KMS-11 (cell line): ENCODE measurements at regions not wholly inside any gene's neighbourhood (a gene's known extent, or its start where the extent isn't known, plus 50 kb on each side); places are given as distances from the start of the nearest gene placed in this dataset.

Source experiments
- H2AFZ ChIP-seq: fragments of 200-600 bp; sonication (generic); 2 replicates; pipeline ENCODE4 v1.6.1; 2016; ENCODE audit warnings: antibody characterized with exemption, mixed run types, low read depth
- H3K27ac ChIP-seq: fragments of 200-600 bp; sonication (generic); 2 replicates; pipeline ENCODE4 v1.6.1; 2016; ENCODE audit warnings: mild to moderate bottlenecking, mixed run types
- H3K27me3 ChIP-seq: fragments of 200-600 bp; sonication (generic); 2 replicates; pipeline ENCODE4 v1.6.1; 2017; ENCODE audit warnings: mild to moderate bottlenecking, low read depth, mixed run types, moderate library complexity; ENCODE audit not compliant: insufficient read depth
- H3K36me3 ChIP-seq: fragments of 200-600 bp; sonication (generic); 2 replicates; pipeline ENCODE4 v1.6.1; 2017; ENCODE audit warnings: mild to moderate bottlenecking, mixed run types; ENCODE audit not compliant: insufficient read depth
- H3K4me1 ChIP-seq: fragments of 200-600 bp; sonication (generic); 2 replicates; pipeline ENCODE4 v1.6.1; 2016; ENCODE audit warnings: mild to moderate bottlenecking, low read depth, mixed run types; ENCODE audit not compliant: poor library complexity, severe bottlenecking
- H3K4me2 ChIP-seq: fragments of 200-600 bp; sonication (generic); 2 replicates; pipeline ENCODE4 v1.7.0; 2016; ENCODE audit warnings: mild to moderate bottlenecking, mixed run types
- H3K4me3 ChIP-seq: fragments of 200-600 bp; sonication (generic); IDR thresholded peaks from 2 replicates; pipeline ENCODE4 v1.6.1; 2017; ENCODE audit warnings: low read depth, low read length, mixed read lengths; ENCODE audit not compliant: insufficient read depth
- H3K79me2 ChIP-seq: fragments of 200-600 bp; sonication (generic); 2 replicates; pipeline ENCODE4 v1.6.1; 2016; ENCODE audit warnings: low read depth, mixed run types; ENCODE audit not compliant: insufficient read depth
- H3K9ac ChIP-seq: fragments of 200-600 bp; sonication (generic); 2 replicates; pipeline ENCODE4 v1.6.1; 2016; ENCODE audit warnings: mild to moderate bottlenecking, mixed run types
- H4K20me1 ChIP-seq: fragments of 200-600 bp; sonication (generic); 2 replicates; pipeline ENCODE4 v1.6.1; 2016; ENCODE audit warnings: mild to moderate bottlenecking, mixed run types; ENCODE audit not compliant: insufficient read depth
- TF ChIP-seq, protein P1 (sequence below): fragments of 200-600 bp; sonication (generic); conservative IDR thresholded peaks from 2 replicates; pipeline ENCODE4 v1.6.1; 2017; ENCODE audit warnings: low read depth, mild to moderate bottlenecking, antibody characterized with exemption, low read length, moderate library complexity, mixed read lengths

GRCh38 chr6:6910734-6911295, 196.9 kb upstream of the RREB1 start:
- H3K4me3 ChIP-seq, result no peak overlapping the region
- no peaks in the 10 kb centered on the region for H4K20me1 ChIP-seq
- H3K4me2 ChIP-seq, result no peak overlapping the region
- no peaks in the 10 kb centered on the region for H3K79me2 ChIP-seq
- H3K4me1 ChIP-seq, result no peaks in the 10 kb centered on the region
- H2AFZ ChIP-seq, result no peak overlapping the region
- no peak overlapping the region for H3K27ac ChIP-seq
- no peaks in the 10 kb centered on the region for H3K27me3 ChIP-seq
- no peak overlapping the region for H3K9ac ChIP-seq
- TF ChIP-seq, protein P1, sequence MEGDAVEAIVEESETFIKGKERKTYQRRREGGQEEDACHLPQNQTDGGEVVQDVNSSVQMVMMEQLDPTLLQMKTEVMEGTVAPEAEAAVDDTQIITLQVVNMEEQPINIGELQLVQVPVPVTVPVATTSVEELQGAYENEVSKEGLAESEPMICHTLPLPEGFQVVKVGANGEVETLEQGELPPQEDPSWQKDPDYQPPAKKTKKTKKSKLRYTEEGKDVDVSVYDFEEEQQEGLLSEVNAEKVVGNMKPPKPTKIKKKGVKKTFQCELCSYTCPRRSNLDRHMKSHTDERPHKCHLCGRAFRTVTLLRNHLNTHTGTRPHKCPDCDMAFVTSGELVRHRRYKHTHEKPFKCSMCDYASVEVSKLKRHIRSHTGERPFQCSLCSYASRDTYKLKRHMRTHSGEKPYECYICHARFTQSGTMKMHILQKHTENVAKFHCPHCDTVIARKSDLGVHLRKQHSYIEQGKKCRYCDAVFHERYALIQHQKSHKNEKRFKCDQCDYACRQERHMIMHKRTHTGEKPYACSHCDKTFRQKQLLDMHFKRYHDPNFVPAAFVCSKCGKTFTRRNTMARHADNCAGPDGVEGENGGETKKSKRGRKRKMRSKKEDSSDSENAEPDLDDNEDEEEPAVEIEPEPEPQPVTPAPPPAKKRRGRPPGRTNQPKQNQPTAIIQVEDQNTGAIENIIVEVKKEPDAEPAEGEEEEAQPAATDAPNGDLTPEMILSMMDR, result no peak
- no peaks in the 10 kb centered on the region for H3K36me3 ChIP-seq

DNA sequence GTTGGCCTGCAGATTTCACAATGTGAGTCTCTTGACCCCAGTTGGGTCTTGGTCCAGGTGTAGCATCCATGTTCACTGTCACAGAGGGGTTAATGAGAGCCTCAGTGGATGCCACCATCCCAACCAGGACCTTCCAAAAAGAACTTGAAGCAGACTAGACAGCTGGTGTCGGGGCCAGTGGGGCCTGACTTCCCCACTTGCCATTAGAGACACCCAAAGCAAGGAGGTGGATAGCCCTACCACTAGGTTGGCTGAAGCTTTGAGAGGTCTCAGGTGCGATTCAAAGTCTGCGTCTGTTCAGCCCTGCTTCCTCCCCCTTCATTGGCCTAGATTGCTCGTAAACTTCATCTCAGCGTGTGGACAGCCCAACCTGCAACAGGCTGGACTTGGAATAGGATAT, 196.4 kb upstream of the RREB1 start:
- H3K27ac ChIP-seq, result no peak overlapping the region
- H3K4me2 ChIP-seq, result no peak overlapping the region
- H3K27me3 ChIP-seq, result no peaks in the 10 kb centered on the region
- no peaks in the 10 kb centered on the region for H3K4me1 ChIP-seq
- H2AFZ ChIP-seq, result no peak overlapping the region
- TF ChIP-seq, protein P1, result no peak
- no peaks in the 10 kb centered on the region for H3K79me2 ChIP-seq
- no peaks in the 10 kb centered on the region for H3K36me3 ChIP-seq
- H3K4me3 ChIP-seq, result no peak overlapping the region
- no peak overlapping the region for H3K9ac ChIP-seq
- no peaks in the 10 kb centered on the region for H4K20me1 ChIP-seq

DNA sequence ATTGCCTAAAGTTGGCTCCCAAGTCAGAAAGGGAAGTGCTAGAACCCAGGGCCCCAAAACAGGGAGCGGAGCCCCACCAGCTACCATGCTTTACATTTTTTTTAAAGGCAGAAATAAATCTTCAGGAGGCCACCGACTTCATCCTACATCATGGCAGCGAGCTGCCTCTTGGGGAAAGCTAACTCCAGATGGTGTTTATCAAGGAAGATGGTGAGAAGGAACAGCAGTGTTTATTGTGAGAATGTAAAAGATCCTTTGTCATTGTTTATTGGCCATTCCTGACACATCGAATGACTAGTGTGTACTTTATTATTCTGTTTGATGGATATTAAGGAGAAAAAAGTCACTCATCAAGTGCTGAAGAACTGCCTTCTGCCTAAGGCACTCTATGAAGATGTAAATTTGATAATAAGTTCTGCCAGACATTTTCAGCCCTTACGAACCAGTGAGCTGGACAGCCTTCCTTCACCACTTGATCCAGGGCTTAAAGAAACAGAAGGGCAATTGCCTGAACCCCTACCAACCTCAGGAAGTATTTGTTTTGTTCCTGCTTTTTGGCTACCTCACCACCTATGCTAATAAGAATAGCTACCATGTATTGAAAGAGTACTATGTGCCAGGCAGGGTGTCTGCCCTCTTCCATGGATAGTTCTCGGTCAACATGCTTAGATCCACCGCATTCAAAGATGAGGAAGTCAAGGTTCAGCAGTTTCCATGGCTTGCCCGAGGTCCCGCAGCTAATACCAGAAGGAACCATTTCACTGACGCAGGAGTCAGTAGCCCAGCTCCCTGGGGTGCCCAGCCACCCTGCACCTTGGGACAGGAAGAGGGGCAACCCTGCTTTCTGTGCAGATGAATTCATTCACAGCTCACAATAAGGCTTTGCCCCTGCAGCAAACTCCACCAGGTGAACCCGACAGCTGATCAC, 194.7 kb upstream of the RREB1 start:
- Histone ChIP-seq H3K4me1 (no peaks in the 10 kb centered on the region), H4K20me1 (no peaks in the 10 kb centered on the region), H3K27ac (no peak overlapping the region), H3K79me2 (no peaks in the 10 kb centered on the region), H3K27me3 (no peaks in the 10 kb centered on the region), H3K9ac (no peak overlapping the region), H2AFZ (no peak overlapping the region), H3K4me3 (no peak overlapping the region), H3K36me3 (no peaks in the 10 kb centered on the region), H3K4me2 (no peak overlapping the region)
- TF ChIP-seq, protein P1, result no peak

DNA sequence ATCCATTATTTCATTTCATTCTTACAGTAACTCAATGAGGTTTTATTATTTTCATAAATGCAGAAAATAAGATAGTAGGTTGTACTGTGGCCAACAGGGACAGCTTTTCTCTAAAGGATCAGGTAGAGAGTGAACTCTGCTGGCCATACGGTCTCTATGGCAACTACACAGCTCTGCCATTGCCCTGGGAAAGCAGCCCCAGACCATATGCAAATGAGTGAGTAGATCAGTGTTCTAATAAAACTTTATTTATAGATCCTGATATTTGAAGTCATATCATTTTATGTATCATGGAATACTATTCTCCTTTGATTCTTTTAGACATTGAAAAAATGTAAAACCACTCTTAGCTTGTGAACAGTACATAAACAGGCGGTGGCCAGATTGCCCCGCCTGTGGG, 192.5 kb upstream of the RREB1 start:
- Histone ChIP-seq H2AFZ (no peak overlapping the region), H4K20me1 (no peaks in the 10 kb centered on the region), H3K27me3 (no peaks in the 10 kb centered on the region), H3K36me3 (no peaks in the 10 kb centered on the region), H3K27ac (no peak overlapping the region), H3K79me2 (no peaks in the 10 kb centered on the region), H3K4me2 (no peak overlapping the region), H3K9ac (no peak overlapping the region), H3K4me1 (no peaks in the 10 kb centered on the region), H3K4me3 (no peak overlapping the region)
- TF ChIP-seq, protein P1, result no peak
